MM.1S (cell line): ENCODE measurements at regions not wholly inside any gene's neighbourhood (a gene's known extent, or its start where the extent isn't known, plus 50 kb on each side); places are given as distances from the start of the nearest gene placed in this dataset.

ENCODE experiments used
- DNase-seq: peaks from one replicate; pipeline ENCODE4 v3.0.0-alpha.2; 2015
- H2AFZ ChIP-seq: fragments of 300-600 bp; sonication (generic); 2 replicates; pipeline ENCODE4 v1.6.0; 2016; ENCODE audit warnings: antibody characterized with exemption, low read length
- H3F3A ChIP-seq: fragments of 300-600 bp; sonication (generic); 2 replicates; pipeline ENCODE4 v1.6.1; 2016; ENCODE audit warnings: mild to moderate bottlenecking, antibody characterized with exemption, low read length, moderate library complexity, mixed read lengths; ENCODE audit not compliant: insufficient read depth
- H3K27ac ChIP-seq: fragments of 300-600 bp; sonication (generic); 2 replicates; pipeline ENCODE4 v1.5.1; 2016; ENCODE audit warnings: mild to moderate bottlenecking, low read length
- H3K27me3 ChIP-seq: fragments of 300-600 bp; sonication (generic); replicated peaks from 2 replicates; pipeline ENCODE4 v1.6.0; 2016; ENCODE audit warnings: low read length; ENCODE audit not compliant: insufficient read depth
- H3K36me3 ChIP-seq: fragments of 300-600 bp; sonication (generic); replicated peaks from 2 replicates; pipeline ENCODE4 v1.6.1; 2016; ENCODE audit warnings: mild to moderate bottlenecking, low read length, mixed read lengths; ENCODE audit not compliant: insufficient read depth
- H3K4me1 ChIP-seq: fragments of 300-600 bp; sonication (generic); 2 replicates; pipeline ENCODE4 v1.6.1; 2016; ENCODE audit warnings: low read length, mixed read lengths
- H3K4me2 ChIP-seq: fragments of 300-600 bp; sonication (generic); 2 replicates; pipeline ENCODE4 v1.6.0; 2016; ENCODE audit warnings: low read depth, low read length
- H3K4me3 ChIP-seq: fragments of 300-600 bp; sonication (generic); 2 replicates; pipeline ENCODE4 v1.5.1; 2016; ENCODE audit warnings: low read length, mixed read lengths
- H3K79me2 ChIP-seq: fragments of 300-600 bp; sonication (generic); 2 replicates; pipeline ENCODE4 v1.6.1; 2016; ENCODE audit warnings: mixed run types, low read length, mixed read lengths
- H3K9ac ChIP-seq: fragments of 300-600 bp; sonication (generic); 2 replicates; pipeline ENCODE4 v1.6.1; 2016; ENCODE audit warnings: low read length, mixed read lengths
- H3K9me2 ChIP-seq: fragments of 300-600 bp; sonication (generic); replicated peaks from 2 replicates; pipeline ENCODE4 v1.6.1; 2016; ENCODE audit warnings: mild to moderate bottlenecking, low read length, mixed read lengths; ENCODE audit not compliant: insufficient read depth
- H3K9me3 ChIP-seq: fragments of 300-600 bp; sonication (generic); replicated peaks from 2 replicates; pipeline ENCODE4 v1.6.1; 2016; ENCODE audit warnings: mild to moderate bottlenecking, low read length, mixed read lengths; ENCODE audit not compliant: insufficient read depth
- H4K20me1 ChIP-seq: fragments of 300-600 bp; sonication (generic); 2 replicates; pipeline ENCODE4 v1.6.1; 2016; ENCODE audit warnings: mild to moderate bottlenecking, low read length, moderate library complexity, mixed read lengths; ENCODE audit not compliant: insufficient read depth
- CTCF ChIP-seq: fragments of 300-600 bp; sonication (generic); IDR thresholded peaks from 2 replicates; pipeline ENCODE4 v1.5.1; 2016; ENCODE audit warnings: antibody characterized with exemption, low read length, mixed read lengths
- EZH2 ChIP-seq: fragments of 300-600 bp; sonication (generic); optimal IDR thresholded peaks from 2 replicates; pipeline ENCODE3; 2017; ENCODE audit warnings: low read depth, mild to moderate bottlenecking, antibody characterized with exemption, low read length, mixed read lengths
- EZH2phosphoT487 ChIP-seq: fragments of 300-600 bp; sonication (generic); IDR thresholded peaks from 2 replicates; pipeline ENCODE4 v1.6.1; 2018; ENCODE audit warnings: antibody characterized with exemption, low read length

DNA sequence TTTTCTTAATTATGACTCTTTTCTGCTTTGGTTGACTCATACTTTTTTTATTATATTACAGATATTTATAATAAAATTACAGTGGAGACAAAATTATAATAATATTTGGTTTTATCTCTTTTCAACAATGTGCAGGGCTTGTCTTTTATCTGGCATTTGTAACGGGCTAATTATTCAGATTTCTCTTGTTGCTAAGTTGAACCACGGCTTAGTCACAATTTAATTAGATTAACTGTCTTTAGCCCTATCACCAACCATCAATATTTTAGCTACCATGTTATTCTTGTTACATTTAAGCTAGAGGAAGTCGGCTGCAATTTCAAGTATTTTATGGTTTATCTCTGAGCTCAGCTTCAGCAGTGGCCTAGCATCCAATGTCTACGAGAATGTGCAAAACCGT is 798.9 kb upstream of the CA10 start:
- Histone ChIP-seq H3K9me2 (no peaks in the 10 kb centered on the region), H3K4me3 (no peak overlapping the region), H3F3A (no peaks in the 10 kb centered on the region), H3K27ac (no peak overlapping the region), H3K4me1 (no peaks in the 10 kb centered on the region), H3K4me2 (no peak overlapping the region), H2AFZ (no peak overlapping the region), H3K9ac (no peak overlapping the region), H3K9me3 (no peaks in the 10 kb centered on the region), H4K20me1 (no peaks in the 10 kb centered on the region), H3K36me3 (no peaks in the 10 kb centered on the region), H3K79me2 (no peaks in the 10 kb centered on the region), H3K27me3 (no peaks in the 10 kb centered on the region)
- TF ChIP-seq EZH2phosphoT487: no peak
- TF ChIP-seq CTCF: no peak
- no peak for TF ChIP-seq EZH2
- no peak for DNase-seq

DNA sequence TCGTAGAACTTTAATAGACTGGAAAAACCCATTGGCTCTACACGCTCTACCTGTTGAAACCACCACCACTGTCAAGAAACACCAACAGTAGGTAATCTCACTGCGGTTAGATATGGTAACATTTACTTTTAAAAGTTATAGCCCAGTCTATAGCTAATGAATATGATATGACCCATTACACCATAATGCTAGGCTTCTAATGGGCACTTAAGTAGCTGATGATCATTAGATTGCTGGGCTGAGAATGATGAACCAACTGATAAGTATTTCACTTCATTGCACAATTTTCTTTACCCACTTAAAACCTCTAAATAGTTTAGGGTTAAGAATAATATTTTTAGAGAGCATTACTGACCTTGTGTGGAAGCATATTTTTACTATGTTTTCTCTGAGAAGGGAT is 788.9 kb upstream of the CA10 start:
- no peaks in the 10 kb centered on the region for H3K27me3 ChIP-seq
- no peaks in the 10 kb centered on the region for H3K9me3 ChIP-seq
- no peak for DNase-seq

DNA sequence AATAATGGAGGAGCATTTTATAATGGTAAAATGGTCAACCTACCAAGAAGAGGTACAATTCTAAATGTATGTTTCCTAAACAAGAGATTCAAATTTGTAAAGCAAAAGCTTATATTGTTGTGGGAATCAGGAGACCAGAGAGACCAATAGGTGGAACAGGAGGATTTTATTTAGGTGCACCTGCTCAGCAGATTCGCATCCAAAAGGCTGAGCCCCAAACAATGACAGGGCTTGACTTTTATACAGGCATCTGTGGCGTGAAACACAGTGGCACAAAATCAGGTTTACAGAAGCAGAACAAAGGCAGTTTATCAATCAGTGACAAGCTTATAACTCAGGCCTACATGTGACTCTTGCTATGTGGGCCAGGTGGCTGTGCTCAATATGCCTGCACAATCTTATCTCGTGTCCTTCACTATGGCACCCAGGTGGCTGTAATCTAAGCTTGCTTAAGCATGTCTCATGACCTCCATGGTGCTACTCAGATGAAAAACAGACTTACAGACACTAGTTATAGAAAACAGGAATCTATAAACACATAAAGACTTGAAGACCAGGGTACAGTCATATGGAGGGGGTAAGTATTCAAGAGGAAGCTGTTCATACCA is 780.2 kb upstream of the CA10 start:
- Histone ChIP-seq H3K4me3 (no peak overlapping the region), H3F3A (no peaks in the 10 kb centered on the region), H3K27ac (no peak overlapping the region), H3K4me2 (no peak overlapping the region), H3K9me2 (no peaks in the 10 kb centered on the region), H3K27me3 (no peaks in the 10 kb centered on the region), H3K9ac (no peak overlapping the region), H3K36me3 (no peaks in the 10 kb centered on the region), H3K4me1 (peaks cover 11% of the 10 kb centered on the region), H2AFZ (no peak overlapping the region), H4K20me1 (no peaks in the 10 kb centered on the region), H3K79me2 (no peaks in the 10 kb centered on the region), H3K9me3 (no peaks in the 10 kb centered on the region)
- DNase-seq: no peak
- TF ChIP-seq EZH2 (no peak), CTCF (no peak), EZH2phosphoT487 (no peak)

More for the DNA sequence above, 788.9 kb upstream of the CA10 start:
- no peaks in the 10 kb centered on the region for H3K9me2 ChIP-seq
- no peak overlapping the region for H3K4me3 ChIP-seq
- no peak overlapping the region for H3K4me2 ChIP-seq
- TF ChIP-seq EZH2: no peak
- TF ChIP-seq CTCF: no peak
- no peak for TF ChIP-seq EZH2phosphoT487
- H3K79me2 ChIP-seq: no peaks in the 10 kb centered on the region
- no peak overlapping the region for H3K27ac ChIP-seq
- no peaks in the 10 kb centered on the region for H3K4me1 ChIP-seq
- no peak overlapping the region for H3K9ac ChIP-seq
- no peaks in the 10 kb centered on the region for H4K20me1 ChIP-seq
- no peaks in the 10 kb centered on the region for H3F3A ChIP-seq
- H3K36me3 ChIP-seq: no peaks in the 10 kb centered on the region; the same call in 1 of the 2 replicates
- no peak overlapping the region for H2AFZ ChIP-seq
